ENCODE measurements at regions not wholly inside any gene's neighbourhood (a gene's known extent, or its start where the extent isn't known, plus 50 kb on each side); places are given as distances from the start of the nearest gene placed in this dataset.

DNA sequence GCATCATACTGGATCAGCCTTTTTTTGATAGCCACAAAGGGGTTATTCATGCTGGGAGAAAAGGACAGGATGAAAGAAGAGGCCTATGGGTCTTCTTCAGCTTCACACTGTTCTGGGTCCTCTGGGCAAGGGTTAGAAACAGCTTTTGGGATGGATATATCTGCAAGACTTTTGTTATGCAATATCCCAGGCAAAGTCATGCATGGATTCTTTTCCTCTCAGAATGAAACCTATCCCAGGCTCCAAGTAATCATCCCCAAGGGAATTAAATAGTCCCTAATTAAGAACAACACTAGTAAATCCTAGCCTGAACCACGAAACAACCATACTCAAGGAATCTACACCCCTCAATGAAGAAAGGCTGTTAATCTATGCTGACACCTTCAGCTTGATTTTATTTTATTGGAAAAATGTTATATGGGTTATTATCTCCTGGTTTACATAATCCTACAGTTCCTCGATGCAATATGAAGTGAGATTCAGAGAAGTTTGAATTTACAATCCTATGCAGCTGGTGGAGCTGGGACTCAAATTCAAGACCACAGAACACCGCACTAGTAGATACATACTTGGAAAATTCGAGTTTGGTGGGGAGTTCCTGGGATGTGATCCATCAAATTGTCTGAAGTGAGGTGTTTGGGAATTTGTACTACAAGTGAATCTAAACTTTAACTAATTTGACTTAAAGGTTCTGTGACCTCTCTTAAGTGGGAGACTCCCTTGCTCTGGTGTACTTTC, 338.6 kb downstream of the TBX15 start:
- TF ChIP-seq, protein P1, sequence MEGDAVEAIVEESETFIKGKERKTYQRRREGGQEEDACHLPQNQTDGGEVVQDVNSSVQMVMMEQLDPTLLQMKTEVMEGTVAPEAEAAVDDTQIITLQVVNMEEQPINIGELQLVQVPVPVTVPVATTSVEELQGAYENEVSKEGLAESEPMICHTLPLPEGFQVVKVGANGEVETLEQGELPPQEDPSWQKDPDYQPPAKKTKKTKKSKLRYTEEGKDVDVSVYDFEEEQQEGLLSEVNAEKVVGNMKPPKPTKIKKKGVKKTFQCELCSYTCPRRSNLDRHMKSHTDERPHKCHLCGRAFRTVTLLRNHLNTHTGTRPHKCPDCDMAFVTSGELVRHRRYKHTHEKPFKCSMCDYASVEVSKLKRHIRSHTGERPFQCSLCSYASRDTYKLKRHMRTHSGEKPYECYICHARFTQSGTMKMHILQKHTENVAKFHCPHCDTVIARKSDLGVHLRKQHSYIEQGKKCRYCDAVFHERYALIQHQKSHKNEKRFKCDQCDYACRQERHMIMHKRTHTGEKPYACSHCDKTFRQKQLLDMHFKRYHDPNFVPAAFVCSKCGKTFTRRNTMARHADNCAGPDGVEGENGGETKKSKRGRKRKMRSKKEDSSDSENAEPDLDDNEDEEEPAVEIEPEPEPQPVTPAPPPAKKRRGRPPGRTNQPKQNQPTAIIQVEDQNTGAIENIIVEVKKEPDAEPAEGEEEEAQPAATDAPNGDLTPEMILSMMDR (IDR thresholded peaks at IDR 0.05; ENCODE audit: low read depth, low read length, missing control alignments): no peak
- no peak overlapping the region for H3K4me3 ChIP-seq (ENCODE audit: low read depth, low read length)
- DNase-seq (ENCODE audit: low read depth): no peak

DNA sequence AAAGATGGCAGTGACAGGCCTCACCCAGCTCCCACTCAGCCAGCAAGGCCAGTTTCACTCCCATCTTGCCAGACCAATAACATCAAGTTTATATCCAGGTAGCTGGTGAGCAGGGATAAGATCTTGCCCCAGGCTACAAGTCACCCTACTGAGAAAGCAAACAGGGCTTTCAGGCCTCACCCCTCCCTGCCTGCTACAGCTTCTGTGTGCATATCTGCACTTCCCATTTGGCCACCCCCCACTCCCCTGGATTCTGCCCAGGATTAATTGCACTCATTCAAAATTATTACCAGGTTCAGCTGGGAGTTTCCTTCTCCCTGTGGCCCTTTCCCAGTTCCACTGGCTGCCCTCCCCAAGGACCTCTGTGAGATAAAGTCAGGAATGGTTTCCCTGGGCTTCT, 352.1 kb downstream of the TBX15 start:
- TF ChIP-seq, protein P1 (IDR thresholded peaks at IDR 0.05; ENCODE audit: low read depth, low read length, missing control alignments): no peak
- no peak for DNase-seq (ENCODE audit: low read depth)
- H3K4me3 ChIP-seq (ENCODE audit: low read depth, low read length): no peak overlapping the region

DNA sequence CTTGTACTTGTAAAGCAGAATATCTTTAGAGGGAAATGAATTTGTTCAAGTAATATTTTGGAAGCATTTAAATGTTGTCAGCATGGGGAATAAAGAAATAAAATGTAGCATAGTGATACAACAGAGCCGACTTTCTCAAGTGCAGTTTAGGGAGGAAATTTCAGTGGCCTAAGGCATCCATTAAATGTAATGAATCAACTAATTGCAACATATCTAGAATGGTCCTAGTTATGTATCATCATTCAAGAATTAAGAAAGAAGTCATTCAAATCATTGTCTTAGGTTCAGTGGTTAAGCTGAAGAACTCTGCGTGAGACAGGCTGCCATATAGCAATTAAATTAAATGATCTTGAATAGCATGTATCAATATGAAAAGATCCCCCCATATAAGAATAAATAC, 360.7 kb downstream of the TBX15 start:
- no peak overlapping the region for H3K4me3 ChIP-seq (ENCODE audit: low read depth, low read length)
- DNase-seq (ENCODE audit: low read depth): no peak
- TF ChIP-seq, protein P1 (IDR thresholded peaks at IDR 0.05; ENCODE audit: low read depth, low read length, missing control alignments): no peak

DNA sequence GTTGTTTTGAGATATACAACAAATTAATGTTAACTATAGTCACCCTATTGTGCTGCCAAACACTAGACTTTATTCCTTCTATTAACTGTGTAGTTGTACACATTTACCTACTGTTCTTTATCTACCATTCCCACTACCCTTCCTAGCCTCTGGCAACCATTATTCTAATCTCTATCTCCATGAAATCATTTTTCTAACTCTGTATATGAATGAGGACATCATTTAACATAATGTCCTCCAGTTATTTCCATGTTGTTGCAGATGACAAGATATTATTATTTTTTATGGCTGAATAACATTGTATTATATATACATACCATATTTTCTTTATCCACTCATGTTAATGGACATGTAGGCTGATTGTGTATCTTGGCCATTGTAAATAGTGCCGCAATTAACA, 366.3 kb downstream of the TBX15 start:
- no peak overlapping the region for H3K4me3 ChIP-seq (ENCODE audit: low read depth, low read length)
- TF ChIP-seq, protein P1 (IDR thresholded peaks at IDR 0.05; ENCODE audit: low read depth, low read length, missing control alignments): no peak
- DNase-seq (ENCODE audit: low read depth): no peak

DNA sequence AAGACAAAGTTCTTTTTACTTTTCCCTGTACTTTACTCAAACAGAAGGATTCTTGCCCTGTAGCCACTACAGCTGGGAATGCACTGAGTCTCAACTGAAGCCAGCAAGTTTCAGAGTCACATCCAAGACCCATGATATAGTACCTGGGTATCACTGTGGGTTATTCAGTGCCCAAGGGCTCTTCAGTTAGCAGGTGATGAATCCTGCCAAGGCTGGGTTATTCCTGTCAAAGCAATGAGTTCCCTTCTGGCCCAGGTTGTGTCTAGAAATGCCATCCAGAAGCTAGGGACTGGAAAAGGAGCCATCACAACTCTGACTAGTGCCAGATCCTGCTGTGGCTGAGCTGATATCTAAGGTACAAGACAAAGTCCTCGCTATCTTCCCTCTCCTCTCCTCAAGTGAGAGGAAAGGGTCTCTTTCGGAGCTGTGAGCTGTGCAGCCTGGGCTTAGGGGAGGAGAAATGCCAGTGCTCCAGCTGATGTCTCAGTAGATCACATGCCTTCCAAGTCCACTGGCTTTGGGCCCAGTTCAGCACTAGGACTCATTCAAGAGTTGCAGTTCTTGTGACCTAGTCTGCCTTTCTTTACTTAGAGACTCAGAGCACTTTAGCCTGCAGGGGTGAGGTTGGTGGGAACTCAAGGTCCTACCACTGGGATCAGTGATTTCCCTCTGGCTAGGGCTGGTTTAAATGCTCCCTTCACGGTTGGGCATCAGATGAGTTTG, 369.4 kb downstream of the TBX15 start:
- DNase-seq (ENCODE audit: low read depth): no peak
- H3K4me3 ChIP-seq (ENCODE audit: low read depth, low read length): no peak overlapping the region
- TF ChIP-seq, protein P1 (IDR thresholded peaks at IDR 0.05; ENCODE audit: low read depth, low read length, missing control alignments): no peak

DNA sequence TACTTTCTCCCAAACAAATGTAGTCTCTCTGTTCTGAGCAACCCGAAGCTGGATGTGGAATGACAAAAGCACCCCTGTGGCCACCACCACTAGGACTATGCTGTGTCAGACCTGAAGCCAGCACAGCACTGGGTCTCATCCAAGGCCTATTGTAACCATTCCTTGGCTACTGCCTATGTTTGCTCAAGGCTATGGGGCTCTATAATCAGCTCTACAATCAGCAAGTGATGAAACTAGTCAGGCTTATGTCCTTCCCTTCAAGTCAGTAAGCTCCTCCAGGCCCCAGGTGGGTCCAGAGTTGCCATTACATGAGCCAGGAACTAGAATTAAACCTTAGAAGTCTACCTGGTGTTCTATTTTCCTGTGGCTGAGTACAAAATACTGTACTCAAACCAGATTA, 370.2 kb downstream of the TBX15 start:
- TF ChIP-seq, protein P1 (IDR thresholded peaks at IDR 0.05; ENCODE audit: low read depth, low read length, missing control alignments): no peak
- DNase-seq (ENCODE audit: low read depth): no peak
- H3K4me3 ChIP-seq (ENCODE audit: low read depth, low read length): no peak overlapping the region

All from GM12864 (cell line).